HG02884 (cell line): ENCODE measurements at regions not wholly inside any gene's neighbourhood (a gene's known extent, or its start where the extent isn't known, plus 50 kb on each side); places are given as distances from the start of the nearest gene placed in this dataset.
"Not testable (repeated sequence)": the region's sequence is repeated elsewhere in the genome, so short reads cannot be mapped to it uniquely, and the experiment has no call there.

Experiments used
- ATAC-seq: cut with Tn5 transposase; IDR thresholded peaks from one replicate; pipeline ENCODE4 v1.9.1; 2021; ENCODE audit warnings: mild to moderate bottlenecking, moderate library complexity; ENCODE audit not compliant: unreplicated experiment

DNA sequence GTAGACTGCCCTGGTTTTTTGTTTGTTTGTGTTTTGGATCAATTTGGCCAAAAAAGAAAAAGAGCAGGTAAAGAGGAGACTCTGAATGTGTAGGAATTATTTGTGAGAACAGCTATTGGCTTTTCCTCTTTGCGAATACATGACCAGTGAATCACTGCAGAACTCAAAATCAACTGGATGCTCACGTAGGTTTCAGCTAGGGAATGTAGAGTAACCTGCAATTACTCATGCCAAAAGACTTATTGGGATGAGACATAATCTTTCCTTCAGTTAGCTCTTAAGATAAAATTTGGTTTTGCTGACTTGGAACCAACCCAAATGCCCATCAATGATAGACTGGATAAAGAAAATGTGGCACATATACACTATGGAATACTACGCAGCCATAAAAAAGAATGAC, 348.0 kb downstream of the NPR3 start:
- no peak for ATAC-seq

GRCh38 chr5:33065131-33065530, 354.0 kb downstream of the NPR3 start:
- ATAC-seq, result no peak

DNA sequence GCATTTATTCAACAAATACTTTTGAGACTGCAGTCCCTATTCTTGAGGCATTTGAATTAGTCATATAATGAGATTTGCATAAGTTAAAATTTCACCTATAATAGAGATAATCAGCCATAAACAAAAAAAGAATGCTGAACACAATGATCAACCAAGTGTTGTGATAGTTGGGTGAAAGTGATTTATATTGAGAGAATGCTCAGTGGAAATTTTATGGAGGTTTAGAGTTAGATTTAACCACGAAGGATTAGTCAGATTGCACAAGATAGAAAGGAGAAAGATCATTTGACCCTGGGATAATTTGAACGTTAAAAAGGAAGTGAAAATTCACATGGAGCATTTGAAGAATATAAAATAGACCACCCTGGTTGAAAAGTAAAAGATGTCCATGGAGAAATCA, 356.2 kb downstream of the NPR3 start:
- ATAC-seq, result no peak

DNA sequence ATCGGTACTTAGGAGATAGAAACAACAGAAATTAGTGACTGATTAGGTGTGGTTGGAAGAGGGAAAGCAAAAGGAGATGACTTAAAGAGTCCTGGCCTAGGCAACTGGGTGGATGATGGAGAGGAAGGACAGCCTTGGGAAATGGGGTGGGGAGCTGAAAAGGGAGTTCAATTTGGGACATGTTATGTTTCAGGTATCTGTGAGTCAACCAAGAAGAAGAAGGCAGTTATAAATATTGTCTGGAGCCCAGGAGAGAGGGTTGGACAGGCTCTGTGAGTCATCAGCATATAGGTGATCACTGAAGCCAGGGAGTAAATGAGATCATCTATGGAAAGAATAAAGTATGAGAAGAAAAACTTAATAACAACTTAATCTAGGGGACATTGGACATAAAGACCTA, 357.7 kb downstream of the NPR3 start:
- ATAC-seq, result no peak

DNA sequence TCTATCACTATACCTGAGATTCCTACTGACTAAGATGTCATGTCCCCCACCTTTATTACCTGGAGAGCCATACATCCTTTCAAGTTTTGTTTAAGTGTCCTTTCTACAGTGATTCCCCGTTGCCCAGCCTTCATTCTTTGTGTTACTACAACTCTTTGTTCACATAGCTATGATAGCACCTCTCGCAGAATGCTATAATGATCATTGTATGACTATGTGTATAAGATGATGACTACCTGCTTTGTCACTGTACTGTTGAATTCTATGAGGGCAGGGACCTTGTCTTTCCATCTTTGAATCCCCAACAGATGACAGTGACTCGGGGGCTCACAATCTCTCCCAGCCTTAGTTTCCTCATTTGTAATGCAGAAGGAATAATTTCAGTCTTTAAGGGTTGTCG, 361.2 kb downstream of the NPR3 start:
- ATAC-seq, result no peak

GRCh38 chr5:33072726-33073125, 361.6 kb downstream of the NPR3 start:
- ATAC-seq, result no peak

GRCh38 chr5:33073881-33074327, 362.8 kb downstream of the NPR3 start:
- ATAC-seq, result no peak

- ATAC-seq, result no peak
These were observed 363.4 kb downstream of the NPR3 start for GRCh38 chr5:33074548-33074947.

DNA sequence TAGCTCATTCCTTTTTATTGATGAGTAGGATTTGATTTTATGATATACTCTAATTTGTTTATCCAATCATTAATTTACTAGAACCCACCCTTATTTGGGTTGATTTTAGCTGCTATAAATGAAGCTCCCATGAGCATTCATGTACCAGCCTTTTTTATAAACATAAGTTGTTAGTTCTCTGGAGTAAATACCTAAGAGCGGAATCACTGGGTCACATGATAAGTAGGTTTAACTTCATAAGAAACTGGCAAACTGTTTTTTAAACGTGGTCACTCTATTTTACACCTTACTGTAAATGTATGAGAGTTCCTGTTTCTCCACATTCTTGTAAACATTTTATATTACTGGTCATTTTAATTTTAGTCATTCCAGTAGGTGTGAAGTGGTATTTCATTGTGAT, 364.6 kb downstream of the NPR3 start:
- ATAC-seq, result no peak

- no peak for ATAC-seq
These were observed 361.2 kb upstream of the TARS1 start for GRCh38 chr5:33079548-33079947.

DNA sequence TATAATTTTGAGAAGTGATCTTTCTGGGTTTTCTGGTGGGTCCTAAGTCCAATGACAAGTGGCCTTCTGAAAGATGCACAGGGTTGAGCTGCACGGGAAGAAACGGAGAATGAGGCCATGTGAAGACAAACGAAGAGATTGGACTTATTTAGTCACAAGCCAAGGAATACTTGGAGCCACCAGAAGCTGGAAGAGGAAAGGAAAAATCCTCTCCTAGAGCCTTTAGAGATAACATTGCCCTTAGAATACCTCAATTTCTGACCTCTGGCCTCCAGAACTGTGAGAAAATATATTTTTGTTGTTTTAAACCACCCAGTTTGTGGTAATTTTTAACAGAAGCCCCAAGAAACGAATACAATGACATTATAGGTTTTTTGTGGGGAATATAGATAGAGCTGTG, 360.5 kb upstream of the TARS1 start:
- no peak for ATAC-seq

GRCh38 chr5:33088176-33088575, 352.6 kb upstream of the TARS1 start:
- no peak for ATAC-seq

DNA sequence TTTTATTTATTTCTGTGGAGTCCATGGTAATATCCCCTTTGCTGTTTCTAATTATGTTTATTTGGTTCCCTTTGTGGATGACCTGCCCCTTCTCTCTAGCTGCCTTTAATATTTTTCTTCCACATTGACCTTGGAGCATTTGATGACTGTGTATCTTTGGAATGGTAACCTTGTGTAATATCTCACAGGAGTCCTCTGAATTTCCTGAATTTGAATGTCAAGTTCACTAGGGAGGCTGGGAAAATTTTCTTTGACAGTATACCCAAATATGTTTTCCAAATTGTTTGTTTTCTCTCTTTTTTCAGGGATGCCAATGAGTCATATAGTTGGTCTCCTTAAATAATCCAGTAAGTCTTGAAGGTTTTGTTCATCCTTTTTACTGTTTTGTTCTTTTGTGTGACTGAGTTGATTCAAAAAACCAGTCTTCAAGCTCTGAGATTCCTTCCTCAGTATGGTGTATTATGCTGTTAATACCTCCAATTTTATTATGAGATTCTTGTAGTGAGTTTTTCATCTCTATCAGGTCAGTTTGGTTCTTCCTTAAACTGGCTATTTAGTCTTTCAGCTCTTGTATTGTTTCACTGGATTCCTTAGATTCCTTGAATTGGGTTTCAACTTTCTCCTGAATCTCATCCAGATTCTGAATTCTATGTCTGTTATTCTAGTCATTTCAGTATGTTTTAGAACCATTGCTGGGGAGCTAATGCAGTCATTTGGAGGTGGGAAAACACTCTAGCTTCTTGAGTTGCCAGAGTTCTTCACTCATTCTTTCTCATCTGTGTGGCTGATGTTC, 349.0 kb upstream of the TARS1 start:
- ATAC-seq, result no peak

GRCh38 chr5:33092719-33093118, 348.0 kb upstream of the TARS1 start:
- ATAC-seq, result no peak

GRCh38 chr5:33102551-33102950, 338.2 kb upstream of the TARS1 start:
- ATAC-seq, result no peak

DNA sequence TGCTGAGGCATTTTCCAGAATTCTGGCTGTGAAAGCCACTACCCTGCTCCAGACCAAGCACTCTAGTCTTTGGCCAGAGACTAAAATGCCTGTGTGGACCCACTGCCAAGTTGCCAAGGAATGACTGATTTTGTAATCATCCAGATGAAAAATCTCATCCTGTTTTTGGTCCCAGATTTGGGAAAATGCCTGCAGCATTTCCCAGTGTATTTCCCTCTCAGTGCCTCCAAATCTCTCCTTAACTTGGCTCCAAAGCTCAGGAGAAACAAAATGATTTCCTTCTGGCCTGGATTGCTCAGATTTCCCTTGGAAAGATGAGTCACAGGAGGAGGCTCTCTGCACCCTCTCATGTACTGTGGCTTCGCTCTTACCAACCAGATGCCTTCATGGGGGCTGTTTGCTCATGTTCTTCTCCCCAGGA, 335.2 kb upstream of the TARS1 start:
- ATAC-seq, result no peak

GRCh38 chr5:33110496-33110895, 330.3 kb upstream of the TARS1 start:
- ATAC-seq, result not testable (repeated sequence)

DNA sequence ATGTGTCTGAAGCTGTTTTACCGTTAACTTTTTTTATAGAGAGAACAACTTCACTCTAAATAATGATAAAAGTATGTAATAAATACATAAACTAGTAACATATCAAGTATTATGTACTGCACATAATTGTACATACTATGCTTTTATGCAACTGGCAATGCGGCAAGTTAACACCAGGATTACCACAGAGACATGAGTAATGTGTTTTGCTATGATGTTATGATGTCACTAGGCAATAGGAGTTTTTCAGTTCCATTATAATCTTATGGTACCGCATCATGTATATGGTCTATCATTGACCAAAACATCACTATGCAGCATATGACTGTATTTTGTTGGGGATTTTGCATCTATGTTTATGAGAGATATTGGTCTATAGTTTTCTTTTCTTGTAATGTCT, 326.4 kb upstream of the TARS1 start:
- no peak for ATAC-seq

GRCh38 chr5:33115467-33115866, 325.3 kb upstream of the TARS1 start:
- no peak for ATAC-seq

GRCh38 chr5:33118761-33119415, 321.9 kb upstream of the TARS1 start:
- no peak for ATAC-seq

DNA sequence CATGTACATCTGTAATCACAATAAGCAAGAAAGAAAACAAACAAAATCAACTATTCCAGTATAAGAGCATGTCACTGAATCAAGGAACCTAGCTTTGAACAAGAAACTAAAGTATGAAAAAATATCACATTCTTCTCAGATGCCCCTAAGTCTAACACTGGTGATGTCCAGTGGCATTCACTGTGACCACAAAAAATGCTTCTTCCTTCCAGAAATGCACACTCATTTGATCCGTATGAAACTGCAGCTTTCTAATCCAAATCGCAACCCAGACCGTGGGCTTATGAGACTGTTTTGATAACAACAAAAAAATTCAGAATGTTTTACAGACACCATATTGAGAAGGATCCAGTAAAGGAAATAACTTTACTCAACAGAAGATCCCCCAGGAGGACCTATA, 320.1 kb upstream of the TARS1 start:
- no peak for ATAC-seq

GRCh38 chr5:33129309-33129708, 311.5 kb upstream of the TARS1 start:
- no peak for ATAC-seq

DNA sequence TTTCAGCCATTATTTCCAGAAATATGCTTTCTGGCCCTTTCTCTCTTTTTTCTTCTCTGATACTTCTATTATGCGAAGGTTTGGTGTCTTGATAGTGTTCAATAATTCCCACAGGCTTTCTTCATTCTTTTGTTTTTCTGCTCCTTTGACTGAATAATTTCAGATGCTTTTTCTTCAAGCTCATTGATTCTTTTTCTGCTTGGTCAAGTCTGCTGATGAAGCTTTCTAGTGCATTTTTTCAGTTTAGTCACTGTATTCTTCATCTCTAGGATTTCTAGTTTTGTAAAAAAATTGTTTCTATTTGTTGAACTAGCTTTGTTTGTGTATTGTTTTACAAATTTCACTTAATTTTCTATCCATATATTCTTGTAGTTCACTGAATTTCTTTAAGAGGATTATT, 304.0 kb upstream of the TARS1 start:
- ATAC-seq, result no peak
